NOMO-1 treated with DMSO at 0.1 percent for 48 hours (cell line): ENCODE measurements at regions not wholly inside any gene's neighbourhood (a gene's known extent, or its start where the extent isn't known, plus 50 kb on each side); places are given as distances from the start of the nearest gene placed in this dataset.
"Not testable (repeated sequence)": the region's sequence is repeated elsewhere in the genome, so short reads cannot be mapped to it uniquely, and the experiment has no call there.

Source experiments
- DNase-seq: peaks from one replicate; lab custom pipeline; 2025; ENCODE audit not compliant: unreplicated experiment; lab: John Stamatoyannopoulos, UW

GRCh38 chr1:104636581-104636980 lies 886.9 kb downstream of the AMY1C start:
- peak; percentile 61 for DNase-seq

- DNase-seq: no peak
These were observed 896.5 kb downstream of the AMY1C start for GRCh38 chr1:104646233-104646632.

- DNase-seq: peak; percentile 82
These were observed 898.6 kb downstream of the AMY1C start for GRCh38 chr1:104648269-104648691.

GRCh38 chr1:104664374-104664773 lies 914.7 kb downstream of the AMY1C start:
- DNase-seq: not testable (repeated sequence)

- DNase-seq: no peak
These were observed 915.6 kb downstream of the AMY1C start for GRCh38 chr1:104665300-104665699.

GRCh38 chr1:104671684-104672353 lies 922.1 kb downstream of the AMY1C start:
- DNase-seq: no peak

GRCh38 chr1:104699433-104699832 lies 949.7 kb downstream of the AMY1C start:
- DNase-seq: no peak

GRCh38 chr1:104702731-104703130 lies 953.0 kb downstream of the AMY1C start:
- no peak for DNase-seq

- no peak for DNase-seq
These were observed 957.0 kb downstream of the AMY1C start for GRCh38 chr1:104706631-104707147.

GRCh38 chr1:104718752-104719151 lies 969.1 kb downstream of the AMY1C start:
- DNase-seq: no peak

- no peak for DNase-seq
These were observed 971.0 kb downstream of the AMY1C start for GRCh38 chr1:104720741-104721140.

- DNase-seq: no peak
These were observed 977.2 kb downstream of the AMY1C start for GRCh38 chr1:104726917-104727316.

GRCh38 chr1:104733866-104734265 lies 984.2 kb downstream of the AMY1C start:
- DNase-seq: no peak

GRCh38 chr1:104745875-104746274 lies 996.2 kb downstream of the AMY1C start:
- DNase-seq: no peak

GRCh38 chr1:104746994-104747393 lies 997.3 kb downstream of the AMY1C start:
- no peak for DNase-seq

- peak; percentile 94 for DNase-seq
These were observed 1010.3 kb downstream of the AMY1C start for GRCh38 chr1:104760017-104760416.

GRCh38 chr1:104761961-104762570 lies 1012.4 kb downstream of the AMY1C start:
- DNase-seq: no peak

GRCh38 chr1:104765085-104765484 lies 1015.4 kb downstream of the AMY1C start:
- DNase-seq: peak; percentile 14

- DNase-seq: no peak
These were observed 1018.8 kb downstream of the AMY1C start for GRCh38 chr1:104768466-104768865.

GRCh38 chr1:104780470-104781078 lies 1030.9 kb downstream of the AMY1C start:
- DNase-seq: peak; percentile 34

GRCh38 chr1:104785575-104786187 lies 1036.0 kb downstream of the AMY1C start:
- no peak for DNase-seq
